H9 (cell line): ENCODE measurements at regions not wholly inside any gene's neighbourhood (a gene's known extent, or its start where the extent isn't known, plus 50 kb on each side); places are given as distances from the start of the nearest gene placed in this dataset.

Source experiments
- DNase-seq: peaks from one replicate; pipeline ENCODE4 v3.0.0-alpha.2; 2017
- H2AFZ ChIP-seq: one replicate; pipeline ENCODE4 v1.6.1; 2013; ENCODE audit warnings: mild to moderate bottlenecking, low read length, control low read depth, moderate library complexity
- H2AK5ac ChIP-seq: 2 replicates; pipeline ENCODE4 v1.6.1; 2013; ENCODE audit warnings: low read length, control low read depth, mixed read lengths; ENCODE audit not compliant: insufficient read length
- H2BK120ac ChIP-seq: one replicate; pipeline ENCODE4 v1.6.1; 2013; ENCODE audit warnings: low read depth, mild to moderate bottlenecking, low read length, control low read depth, inconsistent platforms; ENCODE audit not compliant: poor library complexity, severe bottlenecking
- H2BK12ac ChIP-seq: 2 replicates; pipeline ENCODE4 v1.6.1; 2013; ENCODE audit warnings: low read length, control low read depth, mixed read lengths, low read depth; ENCODE audit not compliant: insufficient read length
- H2BK15ac ChIP-seq: 2 replicates; pipeline ENCODE4 v1.6.1; 2013; ENCODE audit warnings: low read depth, low read length, control low read depth
- H2BK20ac ChIP-seq: one replicate; pipeline ENCODE4 v1.6.1; 2013; ENCODE audit warnings: low read depth, mild to moderate bottlenecking, low read length, control low read depth, inconsistent platforms; ENCODE audit not compliant: poor library complexity, severe bottlenecking
- H2BK5ac ChIP-seq: 2 replicates; pipeline ENCODE4 v1.6.1; 2013; ENCODE audit warnings: low read length, control low read depth, mixed read lengths; ENCODE audit not compliant: insufficient read length
- H3K14ac ChIP-seq: 2 replicates; pipeline ENCODE4 v1.6.1; 2013; ENCODE audit warnings: low read length, control low read depth; ENCODE audit not compliant: insufficient read depth
- H3K18ac ChIP-seq: 2 replicates; pipeline ENCODE4 v1.6.1; 2013; ENCODE audit warnings: low read depth, mild to moderate bottlenecking, mixed read lengths, low read length, control low read depth; ENCODE audit not compliant: insufficient read length
- H3K23ac ChIP-seq: 2 replicates; pipeline ENCODE4 v1.6.1; 2013; ENCODE audit warnings: low read length, control low read depth, mixed read lengths, low read depth; ENCODE audit not compliant: insufficient read length
- H3K23me2 ChIP-seq: 2 replicates; pipeline ENCODE4 v1.6.1; 2013; ENCODE audit warnings: low read depth, mild to moderate bottlenecking, mixed read lengths, low read length, control low read depth; ENCODE audit not compliant: insufficient read length, poor library complexity, severe bottlenecking
- H3K27ac ChIP-seq: 2 replicates; pipeline ENCODE4 v1.5.1; 2013; ENCODE audit warnings: low read length, control low read depth, mixed read lengths, low read depth; ENCODE audit not compliant: insufficient read length
- H3K27me3 ChIP-seq: 2 replicates; pipeline ENCODE4 v1.6.1; 2013; ENCODE audit warnings: low read length, control low read depth, inconsistent platforms; ENCODE audit not compliant: insufficient read depth
- H3K4ac ChIP-seq: 2 replicates; pipeline ENCODE4 v1.6.1; 2013; ENCODE audit warnings: low read depth, mild to moderate bottlenecking, control low read depth, inconsistent platforms, low read length, moderate library complexity
- H3K4me1 ChIP-seq: 2 replicates; pipeline ENCODE4 v1.6.1; 2013; ENCODE audit warnings: low read length, control low read depth, inconsistent platforms; ENCODE audit not compliant: insufficient read depth
- H3K4me2 ChIP-seq: 2 replicates; pipeline ENCODE4 v1.6.1; 2013; ENCODE audit warnings: low read length, control low read depth, mixed read lengths; ENCODE audit not compliant: insufficient read length, insufficient read depth
- H3K56ac ChIP-seq: 2 replicates; pipeline ENCODE4 v1.6.1; 2013; ENCODE audit warnings: low read depth, mild to moderate bottlenecking, mixed read lengths, low read length, control low read depth; ENCODE audit not compliant: insufficient read length
- H3K79me1 ChIP-seq: 2 replicates; pipeline ENCODE4 v1.6.1; 2013; ENCODE audit warnings: low read depth, mild to moderate bottlenecking, moderate library complexity, low read length, control low read depth, inconsistent platforms; ENCODE audit not compliant: insufficient read depth, poor library complexity, severe bottlenecking
- H3K79me2 ChIP-seq: 2 replicates; pipeline ENCODE4 v1.6.1; 2013; ENCODE audit warnings: low read length, control low read depth, inconsistent platforms; ENCODE audit not compliant: insufficient read depth
- H3K9ac ChIP-seq: 2 replicates; pipeline ENCODE4 v1.6.1; 2013; ENCODE audit warnings: low read length, control low read depth, mixed read lengths; ENCODE audit not compliant: insufficient read length; ENCODE audit errors: extremely low read depth
- H3K9me3 ChIP-seq: one replicate; pipeline ENCODE4 v1.6.1; 2013; ENCODE audit warnings: low read depth, low read length, inconsistent platforms; ENCODE audit not compliant: control insufficient read depth
- H3T11ph ChIP-seq: one replicate; pipeline ENCODE4 v1.6.1; 2013; ENCODE audit warnings: mild to moderate bottlenecking, low read length, control low read depth, inconsistent platforms
- H4K20me1 ChIP-seq: one replicate; pipeline ENCODE4 v1.6.1; 2013; ENCODE audit not compliant: control insufficient read depth, insufficient read length, insufficient read depth
- H4K5ac ChIP-seq: 2 replicates; pipeline ENCODE4 v1.6.1; 2013; ENCODE audit warnings: low read depth, mild to moderate bottlenecking, mixed read lengths, low read length, control low read depth; ENCODE audit not compliant: insufficient read length
- H4K8ac ChIP-seq: replicated peaks from 2 replicates; pipeline ENCODE4 v1.6.1; 2013; ENCODE audit warnings: low read length, control low read depth, mixed read lengths, low read depth; ENCODE audit not compliant: insufficient read length
- H4K91ac ChIP-seq: 2 replicates; pipeline ENCODE4 v1.6.1; 2013; ENCODE audit warnings: low read depth, mild to moderate bottlenecking, moderate library complexity, mixed read lengths, low read length, control low read depth; ENCODE audit not compliant: insufficient read length
- H3K27ac Mint-ChIP-seq, 3 experiments: 2 replicates in 2 of 3; 3 replicates in 1 of 3; pipeline ENCODE4 v1.8.0; 2020 to 2021; ENCODE audit warnings: mixed read lengths in 3 of 3, mild to moderate bottlenecking in 1 of 3, moderate library complexity in 1 of 3
- H3K27me3 Mint-ChIP-seq: 2 replicates; pipeline ENCODE4 v1.8.0; 2021; ENCODE audit warnings: low read depth, mild to moderate bottlenecking, moderate library complexity, mixed read lengths
- H3K36me3 Mint-ChIP-seq, 3 experiments: 2 replicates in 2 of 3; 3 replicates in 1 of 3; pipeline ENCODE4 v1.8.0; 2020 to 2021; ENCODE audit warnings: low read depth in 3 of 3, mixed read lengths in 3 of 3; ENCODE audit not compliant: insufficient read depth in 1 of 3
- H3K4me1 Mint-ChIP-seq, 2 experiments: 2 replicates each; pipeline ENCODE4 v1.8.0; 2020; ENCODE audit warnings: mixed read lengths in 2 of 2
- H3K4me3 Mint-ChIP-seq, 2 experiments: 2 replicates in 1 of 2; 3 replicates in 1 of 2; pipeline ENCODE4 v1.8.0; 2020 to 2021; ENCODE audit warnings: mild to moderate bottlenecking in 2 of 2, mixed read lengths in 2 of 2, moderate library complexity in 1 of 2
- H3K9me3 Mint-ChIP-seq, 2 experiments: 2 replicates in 1 of 2; 3 replicates in 1 of 2; pipeline ENCODE4 v1.8.0; 2020; ENCODE audit warnings: mild to moderate bottlenecking in 2 of 2, mixed read lengths in 2 of 2, moderate library complexity in 1 of 2
- CTCF ChIP-seq: fragments of 200-600 bp; sonication (generic); conservative IDR thresholded peaks from 3 replicates; pipeline ENCODE4 v1.8.0; 2021; ENCODE audit warnings: antibody characterized with exemption, mild to moderate bottlenecking
- WGBS: extraction: QIAGEN DNeasy Blood & Tissue Kit; methylation state at CpG from one replicate; pipeline ENCODE4 v1.1.7; 2013; ENCODE audit warnings: missing lambda C conversion rate, low lambda C conversion rate, mixed read lengths; ENCODE audit not compliant: insufficient read length; ENCODE audit errors: extremely low coverage; 5-methylcytosine and 5-hydroxymethylcytosine counted together

GRCh38 chr5:54741711-54742110 lies 224.2 kb downstream of the SNX18 start:
- no peaks in the 10 kb centered on the region for H3K9me3 Mint-ChIP-seq
- H2AK5ac ChIP-seq, result no peak overlapping the region
- no peak overlapping the region for H3K23ac ChIP-seq
- H4K91ac ChIP-seq, result no peak overlapping the region
- no peak overlapping the region for H3K18ac ChIP-seq
- H4K5ac ChIP-seq, result no peak overlapping the region
- no peak overlapping the region for H3K27ac Mint-ChIP-seq
- H3K4me1 Mint-ChIP-seq, result peaks cover 20 to 28% of the 10 kb centered on the region in 2 experiments
- H3K36me3 Mint-ChIP-seq, result no peaks in the 10 kb centered on the region
- no peak overlapping the region for H3K14ac ChIP-seq
- DNase-seq, result no peak
- H3K4ac ChIP-seq, result no peak overlapping the region
- no peak overlapping the region for H3K27ac ChIP-seq
- no peaks in the 10 kb centered on the region for H3K79me2 ChIP-seq
- no peak overlapping the region for H2BK15ac ChIP-seq
- H2BK12ac ChIP-seq, result no peak overlapping the region
- H2BK120ac ChIP-seq, result no peak overlapping the region
- H3K9me3 ChIP-seq, result no peaks in the 10 kb centered on the region
- H3K79me1 ChIP-seq, result no peaks in the 10 kb centered on the region
- H3K27me3 Mint-ChIP-seq, result peaks cover 3% of the 10 kb centered on the region
- WGBS, result no CpG with 5 or more reads among the region's 6 CpGs
- no peaks in the 10 kb centered on the region for H3K23me2 ChIP-seq
- no peak overlapping the region for H2BK5ac ChIP-seq
- H4K20me1 ChIP-seq, result no peaks in the 10 kb centered on the region
- H3K4me1 ChIP-seq, result no peaks in the 10 kb centered on the region; the same call in 1 of the 2 replicates
- no peak overlapping the region for H3K4me2 ChIP-seq
- no peak overlapping the region for H4K8ac ChIP-seq
- H3K4me3 Mint-ChIP-seq, result no peak overlapping the region
- no peak overlapping the region for H2BK20ac ChIP-seq
- no peak for TF ChIP-seq CTCF
- no peaks in the 10 kb centered on the region for H3K27me3 ChIP-seq
- H3K9ac ChIP-seq, result no peak overlapping the region
- no peak overlapping the region for H3T11ph ChIP-seq
- no peak overlapping the region for H2AFZ ChIP-seq
- H3K56ac ChIP-seq, result no peak overlapping the region
